Keratinocyte (primary cell): ENCODE measurements at regions not wholly inside any gene's neighbourhood (a gene's known extent, or its start where the extent isn't known, plus 50 kb on each side); places are given as distances from the start of the nearest gene placed in this dataset.
"Not testable (repeated sequence)": the region's sequence is repeated elsewhere in the genome, so short reads cannot be mapped to it uniquely, and the experiment has no call there.

ENCODE experiments used
- DNase-seq: peaks from one replicate; pipeline ENCODE4 v3.0.0-alpha.2; 2011; ENCODE audit warnings: low read depth, missing footprints, low spot score
- FAIRE-seq: peaks from 2 replicates; lab custom pipeline; 2011; peaks lifted over from hg19 to GRCh38; lab: Jason Lieb, UNC
- H2AFZ ChIP-seq: 2 replicates; pipeline ENCODE4 v1.6.0; 2012; ENCODE audit warnings: low read length, control low read depth, inconsistent platforms; ENCODE audit not compliant: control insufficient read depth
- H3K27ac ChIP-seq: 2 replicates; pipeline ENCODE4 v1.5.1; 2011; ENCODE audit warnings: low read length; ENCODE audit not compliant: control insufficient read depth, insufficient read depth
- H3K27me3 ChIP-seq: 3 replicates; pipeline ENCODE4 v1.6.0; 2011; ENCODE audit warnings: low read length; ENCODE audit not compliant: control insufficient read depth, insufficient read depth; ENCODE audit errors: extremely low read depth
- H3K36me3 ChIP-seq, 2 experiments: 2 replicates in 1 of 2; 3 replicates in 1 of 2; pipeline ENCODE4 v1.5.1; 2011; ENCODE audit warnings: low read length in 2 of 2, mild to moderate bottlenecking in 1 of 2; ENCODE audit not compliant: control insufficient read depth in 2 of 2, insufficient read depth in 2 of 2; ENCODE audit errors: extremely low read depth in 1 of 2
- H3K4me1 ChIP-seq: 3 replicates; pipeline ENCODE4 v1.5.1; 2011; ENCODE audit warnings: low read length; ENCODE audit not compliant: control insufficient read depth, insufficient read depth; ENCODE audit errors: extremely low read depth
- H3K4me2 ChIP-seq: 3 replicates; pipeline ENCODE4 v1.6.0; 2011; ENCODE audit warnings: low read depth, low read length; ENCODE audit not compliant: control insufficient read depth, insufficient read depth; ENCODE audit errors: extremely low read depth
- H3K4me3 ChIP-seq, 3 experiments: fragments of 200-600 bp in 1 of 3; sonication (generic) in 1 of 3; 2 replicates in 2 of 3; 3 replicates in 1 of 3; pipeline ENCODE4 v1.5.1; 2011 to 2016; ENCODE audit warnings: low read length in 3 of 3, mild to moderate bottlenecking in 3 of 3, control low read depth in 2 of 3, inconsistent platforms in 1 of 3, low read depth in 1 of 3, mixed read lengths in 1 of 3, mixed run types in 1 of 3, moderate library complexity in 1 of 3; ENCODE audit not compliant: control insufficient read depth in 2 of 3, insufficient read depth in 2 of 3; ENCODE audit errors: extremely low read depth in 1 of 3
- H3K79me2 ChIP-seq: 2 replicates; pipeline ENCODE4 v1.6.0; 2012; ENCODE audit warnings: low read length; ENCODE audit not compliant: control insufficient read depth, insufficient read depth
- H3K9ac ChIP-seq: 3 replicates; pipeline ENCODE4 v1.6.0; 2011; ENCODE audit warnings: low read length; ENCODE audit not compliant: control insufficient read depth, insufficient read depth; ENCODE audit errors: extremely low read depth
- H3K9me1 ChIP-seq: 3 replicates; pipeline ENCODE4 v1.6.0; 2011; ENCODE audit warnings: low read length; ENCODE audit not compliant: control insufficient read depth, insufficient read depth; ENCODE audit errors: extremely low read depth
- H3K9me3 ChIP-seq: 2 replicates; pipeline ENCODE4 v1.5.1; 2012; ENCODE audit warnings: low read depth, low read length; ENCODE audit not compliant: control insufficient read depth
- H4K20me1 ChIP-seq: 3 replicates; pipeline ENCODE4 v1.6.0; 2011; ENCODE audit warnings: low read length; ENCODE audit not compliant: control insufficient read depth, insufficient read depth; ENCODE audit errors: extremely low read depth
- CTCF ChIP-seq, 3 experiments: IDR thresholded peaks in 1 of 3; conservative IDR thresholded peaks in 1 of 3; optimal IDR thresholded peaks in 1 of 3; 2 replicates in 2 of 3; 3 replicates in 1 of 3; pipeline versions ENCODE3 to v1.5.1; 2011; ENCODE audit warnings: low read length in 3 of 3, mild to moderate bottlenecking in 3 of 3, moderate library complexity in 2 of 3, control low read depth in 1 of 3, inconsistent platforms in 1 of 3; ENCODE audit not compliant: insufficient read depth in 2 of 3; ENCODE audit errors: extremely low read depth in 1 of 3
- EZH2 ChIP-seq: IDR thresholded peaks from one replicate; pipeline ENCODE4 v1.6.1; 2012; ENCODE audit warnings: inconsistent platforms, mild to moderate bottlenecking, low read length, moderate library complexity
- dilution Hi-C: fragments of 300-500 bp; cut with MboI; formaldehyde crosslinking; loops from one replicate; pipeline ENCODE4 v1.7.0; 2020; ENCODE audit warnings: low sequenced_read_pairs; ENCODE audit not compliant: extremely low pct_ligation_motif_present

GRCh38 chr2:226464380-226464779, 335.2 kb downstream of the IRS1 start:
- no peak overlapping the region for H3K27ac ChIP-seq
- H3K9me1 ChIP-seq, result no peaks in the 10 kb centered on the region
- H3K9me3 ChIP-seq, result no peaks in the 10 kb centered on the region
- DNase-seq (no peak), FAIRE-seq (no peak)
- H3K9ac ChIP-seq, result no peak overlapping the region
- H3K4me3 ChIP-seq, result no peak overlapping the region
- H3K27me3 ChIP-seq, result no peaks in the 10 kb centered on the region
- no peaks in the 10 kb centered on the region for H4K20me1 ChIP-seq
- no peaks in the 10 kb centered on the region for H3K4me1 ChIP-seq
- H3K4me2 ChIP-seq, result no peak overlapping the region
- dilution Hi-C loops, result no loop called here
- H2AFZ ChIP-seq, result no peak overlapping the region
- no peaks in the 10 kb centered on the region for H3K79me2 ChIP-seq
- TF ChIP-seq CTCF (optimal IDR thresholded peaks at IDR 0.05 in 1 of 3, IDR thresholded peaks at IDR 0.05 in 1 of 3, conservative IDR thresholded peaks at IDR 0.05 in 1 of 3; ENCODE audit: extremely low read depth in 1 of 3, insufficient read depth in 2 of 3, low read length in 3 of 3), result no peak
- no peak for TF ChIP-seq EZH2
- no peaks in the 10 kb centered on the region for H3K36me3 ChIP-seq

DNA sequence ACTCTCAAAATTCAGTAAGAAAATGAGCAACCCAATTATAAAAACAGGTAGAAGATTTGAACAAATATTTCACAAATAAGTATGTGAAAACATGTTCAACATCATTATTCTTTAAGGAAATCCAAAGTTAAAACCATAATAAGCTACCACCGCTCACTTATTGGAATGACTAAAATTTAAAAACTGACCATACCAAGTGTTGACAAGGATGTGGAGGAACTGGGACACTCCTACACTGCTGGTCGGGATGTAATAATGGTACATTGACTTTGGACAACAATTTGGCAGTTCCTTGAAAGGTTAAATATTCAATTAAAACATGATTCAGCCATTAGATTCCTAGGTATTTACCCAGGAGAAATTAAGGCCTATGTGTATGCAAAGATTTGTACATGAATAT, 336.5 kb downstream of the IRS1 start:
- Histone ChIP-seq H3K36me3 (no peaks in the 10 kb centered on the region), H3K4me2 (no peak overlapping the region), H3K9me1 (no peaks in the 10 kb centered on the region), H3K9me3 (no peaks in the 10 kb centered on the region), H4K20me1 (no peaks in the 10 kb centered on the region), H3K4me1 (no peaks in the 10 kb centered on the region), H3K4me3 (no peak overlapping the region), H3K9ac (no peak overlapping the region), H3K27ac (no peak overlapping the region), H3K79me2 (no peaks in the 10 kb centered on the region), H3K27me3 (no peaks in the 10 kb centered on the region), H2AFZ (no peak overlapping the region)
- TF ChIP-seq EZH2, result no peak
- dilution Hi-C loops, result no loop called here
- no peak for DNase-seq
- no peak for FAIRE-seq

GRCh38 chr2:226461981-226462380, 337.6 kb downstream of the IRS1 start:
- dilution Hi-C loops, result no loop called here
- H4K20me1 ChIP-seq, result no peaks in the 10 kb centered on the region
- TF ChIP-seq CTCF (optimal IDR thresholded peaks at IDR 0.05 in 1 of 3, IDR thresholded peaks at IDR 0.05 in 1 of 3, conservative IDR thresholded peaks at IDR 0.05 in 1 of 3; ENCODE audit: extremely low read depth in 1 of 3, insufficient read depth in 2 of 3, low read length in 3 of 3) (no peak), EZH2 (no peak)
- no peaks in the 10 kb centered on the region for H3K9me1 ChIP-seq
- H3K4me3 ChIP-seq, result no peak overlapping the region
- H3K36me3 ChIP-seq, result no peaks in the 10 kb centered on the region
- H3K79me2 ChIP-seq, result no peaks in the 10 kb centered on the region
- H3K27ac ChIP-seq, result no peak overlapping the region
- H3K9me3 ChIP-seq, result no peaks in the 10 kb centered on the region
- DNase-seq (no peak), FAIRE-seq (no peak)
- no peaks in the 10 kb centered on the region for H3K27me3 ChIP-seq
- H3K4me2 ChIP-seq, result no peak overlapping the region
- no peak overlapping the region for H2AFZ ChIP-seq
- no peaks in the 10 kb centered on the region for H3K4me1 ChIP-seq
- H3K9ac ChIP-seq, result no peak overlapping the region

DNA sequence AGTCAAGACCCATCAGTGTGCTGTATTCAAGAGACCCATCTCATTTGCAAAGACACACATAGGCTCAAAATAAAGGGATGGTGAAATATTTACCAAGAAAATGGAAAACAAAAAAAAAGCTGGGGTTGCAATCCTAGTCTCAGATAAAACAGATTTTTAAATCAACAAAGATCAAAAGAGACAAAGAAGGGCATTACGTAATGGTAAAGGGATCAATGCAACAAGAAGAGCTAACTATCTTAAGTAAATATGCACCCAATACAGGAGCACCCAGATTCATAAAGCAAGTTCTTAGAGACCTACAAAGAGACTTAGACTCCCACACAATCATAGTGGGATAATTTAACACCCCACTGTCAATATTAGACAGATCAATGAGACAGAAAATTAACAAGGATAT, 343.5 kb downstream of the IRS1 start:
- H3K4me2 ChIP-seq, dilution Hi-C loops, H3K4me1 ChIP-seq, DNase-seq, H3K27ac ChIP-seq, H2AFZ ChIP-seq, H3K36me3 ChIP-seq, H3K27me3 ChIP-seq, H4K20me1 ChIP-seq, H3K9me1 ChIP-seq, H3K79me2 ChIP-seq, H3K4me3 ChIP-seq, H3K9ac ChIP-seq, H3K9me3 ChIP-seq, FAIRE-seq: not testable (repeated sequence)
